ENCODE measurements at regions not wholly inside any gene's neighbourhood (a gene's known extent, or its start where the extent isn't known, plus 50 kb on each side); places are given as distances from the start of the nearest gene placed in this dataset.

DNA sequence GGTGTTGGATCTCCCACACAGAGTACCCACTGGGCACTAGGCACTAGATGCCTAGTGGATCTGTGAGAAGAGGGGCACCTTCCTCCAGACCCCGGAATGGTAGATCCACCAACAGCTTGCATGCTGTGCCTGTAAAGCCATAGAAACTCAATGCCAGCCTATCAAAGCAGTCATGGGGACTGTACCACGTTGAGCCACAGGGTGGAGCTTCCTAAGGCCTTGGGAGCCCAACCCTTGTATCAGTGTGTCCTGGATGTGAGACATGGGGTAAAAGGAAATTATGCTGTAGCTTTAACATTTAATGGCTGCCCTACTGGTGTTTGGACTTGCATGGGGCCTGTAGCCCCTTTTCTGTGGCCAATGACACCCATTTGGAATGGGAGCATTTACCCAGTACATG lies 1024.9 kb downstream of the TMEM121 start:
- TF ChIP-seq POLR2AphosphoS5 (IDR thresholded peaks at IDR 0.05; ENCODE audit: borderline replicate concordance, low read depth, low read length), result no peak
- TF ChIP-seq EZH2 (IDR thresholded peaks at IDR 0.05), result no peak

All from SK-N-MC (cell line).